ENCODE measurements at regions not wholly inside any gene's neighbourhood (a gene's known extent, or its start where the extent isn't known, plus 50 kb on each side); places are given as distances from the start of the nearest gene placed in this dataset.

GRCh38 chr9:105150991-105151685, 93.3 kb upstream of the SLC44A1 start:
- H3K9me3 ChIP-seq (ENCODE audit: low read depth, low read length), result no peaks in the 10 kb centered on the region
- peaks cover 24% of the 10 kb centered on the region for H3K4me1 ChIP-seq (ENCODE audit: insufficient read depth, low read length)

DNA sequence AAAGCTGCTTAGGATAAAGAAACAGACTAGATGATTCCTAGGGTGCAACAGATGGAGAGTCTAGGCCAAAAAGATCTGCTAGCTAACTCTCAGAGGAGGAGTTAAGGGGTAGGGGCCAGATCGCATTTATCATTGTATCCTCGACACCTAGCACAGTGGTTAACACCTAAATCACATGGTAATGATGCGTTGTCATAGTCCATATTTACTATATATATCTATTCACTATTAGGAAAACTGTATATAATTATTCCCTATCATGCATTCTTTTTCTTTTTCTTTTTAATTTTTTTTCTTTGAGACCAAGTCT, 92.8 kb upstream of the SLC44A1 start:
- Histone ChIP-seq H3K27me3 (ENCODE audit: insufficient read depth, low read length) (no peaks in the 10 kb centered on the region), H3K4me1 (ENCODE audit: insufficient read depth, low read length) (peaks cover 24% of the 10 kb centered on the region), H3K9me3 (ENCODE audit: low read depth, low read length) (no peaks in the 10 kb centered on the region), H3K4me3 (ENCODE audit: low read length) (no peak overlapping the region)

More at GRCh38 chr9:105150991-105151685, 93.3 kb upstream of the SLC44A1 start:
- H3K4me3 ChIP-seq (ENCODE audit: low read length), result no peak overlapping the region
- no peaks in the 10 kb centered on the region for H3K27me3 ChIP-seq (ENCODE audit: insufficient read depth, low read length)

DNA sequence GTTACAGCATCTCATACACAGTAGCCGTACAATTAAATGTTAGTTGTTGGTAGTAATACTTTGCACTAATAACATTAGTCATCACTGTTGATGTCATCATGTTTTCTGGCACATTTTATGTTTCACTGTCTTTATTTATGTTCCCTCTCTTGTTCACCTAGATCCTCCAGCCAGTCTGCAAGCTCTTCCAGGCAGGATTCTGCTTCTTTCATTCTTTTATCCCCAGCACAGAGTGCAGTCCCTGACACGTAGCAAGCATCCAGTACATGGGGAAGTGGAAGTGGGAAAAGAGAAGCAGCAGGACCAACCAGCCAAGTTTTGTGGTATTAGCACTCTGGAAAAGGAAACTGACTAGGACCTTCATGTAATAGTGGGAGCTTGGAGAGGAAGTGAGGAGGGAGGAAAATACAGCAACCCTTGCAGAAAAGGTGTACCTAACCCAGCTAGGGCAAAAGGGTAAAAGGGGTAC, 89.7 kb upstream of the SLC44A1 start:
- Histone ChIP-seq H3K9me3 (ENCODE audit: low read depth, low read length) (no peaks in the 10 kb centered on the region), H3K4me3 (ENCODE audit: low read length) (no peak overlapping the region)

DNA sequence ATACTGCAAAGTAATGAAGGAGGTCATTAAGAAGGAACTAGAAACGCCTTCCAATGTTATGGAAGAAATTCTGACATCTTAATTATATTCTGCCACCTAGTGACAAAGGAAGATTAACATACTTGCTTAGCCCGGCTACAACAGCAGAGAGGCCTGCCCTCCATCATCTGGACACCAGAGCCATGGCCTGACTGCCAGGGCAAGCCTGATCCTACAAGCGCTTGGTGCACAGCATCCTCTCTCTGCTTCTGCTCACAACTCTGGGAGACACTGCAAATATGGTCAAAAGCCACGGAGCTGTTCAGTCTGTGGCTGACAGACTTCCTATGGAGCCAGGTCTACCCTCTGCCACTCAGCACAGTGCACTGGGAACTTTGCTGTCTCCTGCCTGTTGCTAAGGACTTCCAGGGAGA, 87.3 kb upstream of the SLC44A1 start:
- Histone ChIP-seq H3K27me3 (ENCODE audit: insufficient read depth, low read length) (no peaks in the 10 kb centered on the region), H3K4me3 (ENCODE audit: low read length) (no peak overlapping the region), H3K4me1 (ENCODE audit: insufficient read depth, low read length) (peaks cover 18% of the 10 kb centered on the region), H3K9me3 (ENCODE audit: low read depth, low read length) (no peaks in the 10 kb centered on the region)

More for the DNA sequence above, 89.7 kb upstream of the SLC44A1 start:
- Histone ChIP-seq H3K4me1 (ENCODE audit: insufficient read depth, low read length) (peaks cover 18% of the 10 kb centered on the region), H3K27me3 (ENCODE audit: insufficient read depth, low read length) (no peaks in the 10 kb centered on the region)

DNA sequence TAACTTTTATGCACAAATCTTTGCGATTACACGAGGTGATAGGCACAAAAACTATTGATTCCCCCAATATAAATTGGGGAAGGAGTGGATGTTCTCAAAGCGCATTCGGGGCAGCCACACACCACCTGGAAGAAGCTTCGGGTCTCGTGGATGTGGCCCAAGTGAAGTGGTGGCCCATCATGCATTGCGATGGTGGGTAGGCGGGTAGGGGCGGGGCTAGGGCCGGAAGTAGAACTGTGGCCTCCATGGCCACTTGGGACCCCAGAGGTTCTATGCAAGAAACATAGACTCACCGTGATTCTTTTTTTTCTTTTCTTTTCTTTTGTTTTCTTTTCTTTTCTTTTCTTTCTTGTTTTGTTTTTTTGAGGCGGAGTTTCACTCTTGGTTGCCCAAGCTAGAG, 86.4 kb upstream of the SLC44A1 start:
- H3K4me1 ChIP-seq (ENCODE audit: insufficient read depth, low read length), result peaks cover 18% of the 10 kb centered on the region
- H3K27me3 ChIP-seq (ENCODE audit: insufficient read depth, low read length), result no peaks in the 10 kb centered on the region
- no peaks in the 10 kb centered on the region for H3K9me3 ChIP-seq (ENCODE audit: low read depth, low read length)
- H3K4me3 ChIP-seq (ENCODE audit: low read length), result no peak overlapping the region

DNA sequence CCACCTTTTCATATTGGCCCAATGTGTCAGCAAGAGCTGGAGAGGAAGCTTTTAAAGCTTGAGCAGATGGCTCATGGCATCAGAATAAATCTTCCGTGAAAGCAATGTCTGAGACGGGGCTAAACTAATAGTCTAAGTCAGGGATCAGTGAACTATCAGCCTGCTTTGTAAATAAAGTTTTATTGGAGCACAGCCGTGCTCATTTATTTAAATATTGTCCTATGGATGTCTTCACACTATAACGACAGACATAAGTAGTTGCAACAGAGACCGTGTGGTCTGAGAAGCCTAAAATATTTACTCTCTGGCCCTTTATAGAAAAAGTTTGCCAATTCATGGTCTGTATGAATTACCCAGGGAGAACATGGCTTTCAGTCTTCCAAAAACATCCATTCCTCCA, 85.6 kb upstream of the SLC44A1 start:
- no peak overlapping the region for H3K4me3 ChIP-seq (ENCODE audit: low read length)
- H3K4me1 ChIP-seq (ENCODE audit: insufficient read depth, low read length), result peaks cover 18% of the 10 kb centered on the region
- no peaks in the 10 kb centered on the region for H3K9me3 ChIP-seq (ENCODE audit: low read depth, low read length)
- H3K27me3 ChIP-seq (ENCODE audit: insufficient read depth, low read length), result no peaks in the 10 kb centered on the region

- no peak overlapping the region for H3K4me3 ChIP-seq (ENCODE audit: low read length)
- no peaks in the 10 kb centered on the region for H3K9me3 ChIP-seq (ENCODE audit: low read depth, low read length)
- no peaks in the 10 kb centered on the region for H3K4me1 ChIP-seq (ENCODE audit: insufficient read depth, low read length)
- H3K27me3 ChIP-seq (ENCODE audit: insufficient read depth, low read length), result no peaks in the 10 kb centered on the region
Observed at GRCh38 chr9:105168870-105169319, 75.6 kb upstream of the SLC44A1 start.

DNA sequence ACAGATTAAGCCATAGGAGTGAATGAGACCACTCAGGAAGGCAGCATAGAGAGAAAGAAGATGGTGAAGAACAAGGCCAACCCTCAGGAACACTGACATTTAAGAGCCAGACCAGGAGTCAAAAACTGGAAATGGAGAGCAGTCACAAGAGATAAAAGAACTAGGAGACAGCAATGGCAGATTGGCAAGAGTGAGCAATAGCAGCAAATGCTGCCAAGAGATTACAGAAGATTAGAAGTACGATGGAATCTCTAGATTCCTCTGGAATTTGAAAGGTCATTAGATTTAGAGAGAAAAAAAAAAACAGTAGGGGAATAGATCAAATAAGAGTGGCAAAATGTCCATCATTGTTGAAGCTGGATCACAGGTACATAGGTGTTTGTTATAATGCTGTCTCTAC, 73.4 kb upstream of the SLC44A1 start:
- no peaks in the 10 kb centered on the region for H3K9me3 ChIP-seq (ENCODE audit: low read depth, low read length)
- H3K27me3 ChIP-seq (ENCODE audit: insufficient read depth, low read length), result no peaks in the 10 kb centered on the region
- no peaks in the 10 kb centered on the region for H3K4me1 ChIP-seq (ENCODE audit: insufficient read depth, low read length)
- no peak overlapping the region for H3K4me3 ChIP-seq (ENCODE audit: low read length)

DNA sequence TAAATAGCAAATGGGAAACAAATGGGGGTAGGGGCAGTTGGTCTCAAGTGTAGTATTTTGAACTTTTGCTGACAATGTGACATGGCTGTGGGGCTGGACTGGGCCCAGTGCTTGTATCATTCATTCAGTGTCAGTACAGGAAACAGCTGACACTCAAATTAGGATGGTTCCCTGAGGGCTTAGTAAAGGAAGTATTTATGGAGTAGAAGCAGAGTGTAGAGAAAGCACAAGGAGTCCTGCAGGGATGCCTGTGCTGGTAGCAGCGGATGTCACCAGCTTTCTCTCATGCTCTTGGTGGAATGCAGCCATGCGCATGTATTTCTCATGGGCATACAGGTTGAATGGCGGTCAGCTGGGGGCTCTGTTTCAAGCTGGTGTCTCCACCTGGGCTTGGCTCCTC, 72.9 kb upstream of the SLC44A1 start:
- Histone ChIP-seq H3K9me3 (ENCODE audit: low read depth, low read length) (no peaks in the 10 kb centered on the region), H3K4me1 (ENCODE audit: insufficient read depth, low read length) (no peaks in the 10 kb centered on the region), H3K27me3 (ENCODE audit: insufficient read depth, low read length) (no peaks in the 10 kb centered on the region), H3K4me3 (ENCODE audit: low read length) (no peak overlapping the region)

DNA sequence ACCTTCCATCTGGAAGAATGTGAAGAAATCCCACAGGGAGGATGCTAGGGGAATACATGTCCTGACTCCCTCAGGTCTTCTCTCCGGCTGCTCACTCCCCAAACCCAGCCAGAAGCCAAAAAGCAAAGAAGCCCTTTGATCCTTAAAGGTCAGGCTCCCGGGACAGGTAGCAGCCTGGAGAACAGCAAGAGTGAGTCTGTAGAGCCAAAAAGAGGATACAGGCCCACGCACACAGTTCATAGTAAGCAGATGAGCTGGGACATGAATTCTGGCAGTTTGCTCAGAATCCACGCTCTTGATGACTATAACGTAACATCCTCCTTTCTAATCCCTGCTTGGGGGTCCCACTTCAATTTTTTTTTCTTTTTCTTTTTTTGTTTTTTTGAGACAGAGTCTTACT, 72.0 kb upstream of the SLC44A1 start:
- Histone ChIP-seq H3K9me3 (ENCODE audit: low read depth, low read length) (no peaks in the 10 kb centered on the region), H3K4me3 (ENCODE audit: low read length) (no peak overlapping the region), H3K4me1 (ENCODE audit: insufficient read depth, low read length) (no peaks in the 10 kb centered on the region), H3K27me3 (ENCODE audit: insufficient read depth, low read length) (no peaks in the 10 kb centered on the region)

DNA sequence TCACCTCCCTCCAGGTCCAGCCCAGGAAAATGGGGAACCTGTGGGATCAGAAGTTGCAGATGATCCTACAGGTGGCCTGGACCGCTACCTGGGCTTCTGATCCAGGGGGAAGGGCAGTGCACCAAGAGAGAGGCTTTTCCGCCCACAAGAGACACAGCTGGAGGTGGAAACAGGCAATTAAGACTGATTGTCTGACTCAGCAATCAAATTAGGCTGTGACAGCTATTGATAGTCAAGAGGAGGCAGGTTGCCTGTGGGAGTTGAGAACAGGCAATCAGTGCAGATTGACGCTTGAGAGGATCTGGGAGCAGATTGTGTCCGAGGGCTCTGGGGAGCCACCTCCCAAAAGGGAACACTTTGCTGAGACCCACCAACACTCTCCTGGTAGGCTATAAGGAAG, 71.1 kb upstream of the SLC44A1 start:
- no peaks in the 10 kb centered on the region for H3K9me3 ChIP-seq (ENCODE audit: low read depth, low read length)
- no peaks in the 10 kb centered on the region for H3K27me3 ChIP-seq (ENCODE audit: insufficient read depth, low read length)
- no peaks in the 10 kb centered on the region for H3K4me1 ChIP-seq (ENCODE audit: insufficient read depth, low read length)
- H3K4me3 ChIP-seq (ENCODE audit: low read length), result no peak overlapping the region

GRCh38 chr9:105173826-105174225, 70.6 kb upstream of the SLC44A1 start:
- Histone ChIP-seq H3K27me3 (ENCODE audit: insufficient read depth, low read length) (no peaks in the 10 kb centered on the region), H3K9me3 (ENCODE audit: low read depth, low read length) (no peaks in the 10 kb centered on the region), H3K4me1 (ENCODE audit: insufficient read depth, low read length) (no peaks in the 10 kb centered on the region), H3K4me3 (ENCODE audit: low read length) (no peak overlapping the region)

GRCh38 chr9:105176194-105176593, 68.3 kb upstream of the SLC44A1 start:
- Histone ChIP-seq H3K27me3 (ENCODE audit: insufficient read depth, low read length) (no peaks in the 10 kb centered on the region), H3K4me3 (ENCODE audit: low read length) (no peak overlapping the region), H3K4me1 (ENCODE audit: insufficient read depth, low read length) (no peaks in the 10 kb centered on the region), H3K9me3 (ENCODE audit: low read depth, low read length) (no peaks in the 10 kb centered on the region)

GRCh38 chr9:105178076-105178475, 66.4 kb upstream of the SLC44A1 start:
- H3K9me3 ChIP-seq (ENCODE audit: low read depth, low read length), result no peaks in the 10 kb centered on the region
- no peaks in the 10 kb centered on the region for H3K27me3 ChIP-seq (ENCODE audit: insufficient read depth, low read length)
- no peaks in the 10 kb centered on the region for H3K4me1 ChIP-seq (ENCODE audit: insufficient read depth, low read length)
- H3K4me3 ChIP-seq (ENCODE audit: low read length), result no peak overlapping the region

- Histone ChIP-seq H3K27me3 (ENCODE audit: insufficient read depth, low read length) (no peaks in the 10 kb centered on the region), H3K4me3 (ENCODE audit: low read length) (no peak overlapping the region), H3K9me3 (ENCODE audit: low read depth, low read length) (no peaks in the 10 kb centered on the region), H3K4me1 (ENCODE audit: insufficient read depth, low read length) (peaks cover 50% of the 10 kb centered on the region)
Observed at GRCh38 chr9:105187781-105188180, 56.7 kb upstream of the SLC44A1 start.

DNA sequence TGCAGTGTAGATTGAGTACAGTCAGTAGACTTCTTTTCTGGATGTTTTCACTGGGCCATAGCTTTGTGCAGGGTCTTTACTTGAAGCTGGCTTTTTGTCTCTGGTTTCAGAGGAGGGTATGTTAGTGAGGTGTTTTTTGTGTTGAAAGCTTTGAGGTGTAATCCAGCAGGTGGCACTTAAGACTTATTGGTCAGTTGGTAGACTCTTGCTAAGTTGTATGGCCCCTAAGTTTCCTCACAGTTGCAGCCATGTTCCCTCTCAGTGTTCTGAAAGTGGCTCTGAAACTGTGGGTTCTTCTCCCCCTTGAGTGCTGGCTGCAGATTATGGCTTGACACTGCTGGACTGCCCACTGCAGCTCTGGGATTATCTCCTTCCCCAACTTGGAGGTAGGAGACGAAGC, 55.7 kb upstream of the SLC44A1 start:
- H3K4me1 ChIP-seq (ENCODE audit: insufficient read depth, low read length), result peaks cover 60% of the 10 kb centered on the region
- no peak overlapping the region for H3K4me3 ChIP-seq (ENCODE audit: low read length)
- H3K9me3 ChIP-seq (ENCODE audit: low read depth, low read length), result no peaks in the 10 kb centered on the region
- no peaks in the 10 kb centered on the region for H3K27me3 ChIP-seq (ENCODE audit: insufficient read depth, low read length)

Data from mononuclear cell (primary cell).